K562 (cell line): ENCODE measurements at regions not wholly inside any gene's neighbourhood (a gene's known extent, or its start where the extent isn't known, plus 50 kb on each side); places are given as distances from the start of the nearest gene placed in this dataset.

Experiments used
- CBX3 ChIP-seq, 2 experiments: IDR thresholded peaks; 1 replicate in 1 of 2; 2 replicates in 1 of 2; pipeline ENCODE4 v1.6.1; 2012; ENCODE audit warnings: inconsistent platforms in 2 of 2, low read length in 2 of 2, borderline replicate concordance in 1 of 2, control low read depth in 1 of 2
- EP300 ChIP-seq: IDR thresholded peaks from 2 replicates; pipeline ENCODE4 v1.6.1; 2012; ENCODE audit warnings: low read length, improper control_type of control experiment
- GABPA ChIP-seq: fragments of 200-800 bp; sonication (Bioruptor generic); conservative IDR thresholded peaks from 2 replicates; pipeline ENCODE4 v1.6.1; 2016; ENCODE audit warnings: low read depth, missing genetic modification characterization, missing compliant biosample characterization
- JUN ChIP-seq, 2 experiments: sonication (generic) in 1 of 2; formaldehyde crosslinking in 1 of 2; IDR thresholded peaks; 2 replicates each; pipeline versions ENCODE4 v1.6.1 to v1.8.0; 2012 to 2022; ENCODE audit warnings: borderline replicate concordance in 2 of 2, mild to moderate bottlenecking in 2 of 2, improper control_type of control experiment in 1 of 2, low read depth in 1 of 2, low read length in 1 of 2, missing genetic modification reagents in 1 of 2
- KLF1 ChIP-seq: fragments of 450-650 bp; IDR thresholded peaks from 2 replicates; pipeline ENCODE4 v1.6.1; 2016; ENCODE audit warnings: missing genetic modification characterization, missing compliant biosample characterization
- LARP7 ChIP-seq: fragments of 450-650 bp; IDR thresholded peaks from 2 replicates; pipeline ENCODE4 v1.6.1; 2016
- MAFG ChIP-seq: fragments of 450-650 bp; conservative IDR thresholded peaks from 2 replicates; pipeline ENCODE4 v1.6.1; 2016; ENCODE audit warnings: missing genetic modification characterization, missing compliant biosample characterization
- NBN ChIP-seq: fragments of 450-650 bp; IDR thresholded peaks from 2 replicates; pipeline ENCODE4 v1.6.1; 2016; ENCODE audit warnings: low read depth, mild to moderate bottlenecking
- RFX7 ChIP-seq: fragments of 250-450 bp; sonication (Bioruptor Pico); IDR thresholded peaks from 2 replicates; pipeline ENCODE4 v1.5.1; 2021; ENCODE audit warnings: mild to moderate bottlenecking
- SAFB ChIP-seq: fragments of 200-400 bp; formaldehyde crosslinking; IDR thresholded peaks from 2 replicates; pipeline ENCODE4 v1.6.1; 2017; ENCODE audit warnings: low read depth, low read length, borderline replicate concordance
- SMARCA5 ChIP-seq: fragments of 450-650 bp; IDR thresholded peaks from 2 replicates; pipeline ENCODE4 v1.6.1; 2016
- SRSF3 ChIP-seq: fragments of 200-400 bp; formaldehyde crosslinking; IDR thresholded peaks from 2 replicates; pipeline ENCODE4 v1.6.1; 2016; ENCODE audit warnings: mild to moderate bottlenecking, low read length, moderate library complexity; ENCODE audit not compliant: insufficient read depth
- TBL1XR1 ChIP-seq, 2 experiments: IDR thresholded peaks; 2 replicates each; pipeline ENCODE4 v1.6.1; 2012; ENCODE audit warnings: improper control_type of control experiment in 2 of 2, low read length in 2 of 2, mild to moderate bottlenecking in 1 of 2
- TRIM24 ChIP-seq, 2 experiments: fragments of 450-650 bp; IDR thresholded peaks; 2 replicates each; pipeline ENCODE4 v1.6.1; 2016
- ZNF165 ChIP-seq: fragments of 250-450 bp; sonication (Bioruptor Pico); IDR thresholded peaks from 2 replicates; pipeline ENCODE4 v1.4.0; 2020; ENCODE audit warnings: borderline replicate concordance
- ZNF224 ChIP-seq: sonication (generic); formaldehyde crosslinking; IDR thresholded peaks from 2 replicates; pipeline ENCODE4 v1.8.0; 2022; ENCODE audit warnings: mild to moderate bottlenecking, missing genetic modification reagents
- ZNF263 ChIP-seq: sonication (generic); formaldehyde crosslinking; IDR thresholded peaks from 2 replicates; pipeline ENCODE4 v1.8.0; 2022; ENCODE audit warnings: mild to moderate bottlenecking, missing genetic modification reagents, borderline replicate concordance
- ZNF282 ChIP-seq: sonication (generic); formaldehyde crosslinking; IDR thresholded peaks from 2 replicates; pipeline ENCODE4 v1.8.1; 2023; ENCODE audit warnings: missing genetic modification reagents
- ZSCAN32 ChIP-seq: fragments of 450-650 bp; formaldehyde crosslinking; IDR thresholded peaks from 2 replicates; pipeline ENCODE4 v1.4.0; 2020; ENCODE audit warnings: mild to moderate bottlenecking, moderate library complexity
- TF ChIP-seq, protein P1 (sequence below): fragments of 250-450 bp; sonication (Bioruptor Pico); IDR thresholded peaks from 2 replicates; pipeline ENCODE4 v1.9.0; 2021; ENCODE audit warnings: mild to moderate bottlenecking, inconsistent platforms
- TF ChIP-seq, protein P2 (sequence below): fragments of 450-650 bp; IDR thresholded peaks from 2 replicates; pipeline ENCODE4 v1.6.1; 2017; ENCODE audit warnings: antibody characterized with exemption, mild to moderate bottlenecking
- TF ChIP-seq, protein P3 (sequence below): fragments of 250-450 bp; sonication (Bioruptor Pico); IDR thresholded peaks from 2 replicates; pipeline ENCODE4 v1.4.0; 2020; ENCODE audit warnings: borderline replicate concordance

DNA sequence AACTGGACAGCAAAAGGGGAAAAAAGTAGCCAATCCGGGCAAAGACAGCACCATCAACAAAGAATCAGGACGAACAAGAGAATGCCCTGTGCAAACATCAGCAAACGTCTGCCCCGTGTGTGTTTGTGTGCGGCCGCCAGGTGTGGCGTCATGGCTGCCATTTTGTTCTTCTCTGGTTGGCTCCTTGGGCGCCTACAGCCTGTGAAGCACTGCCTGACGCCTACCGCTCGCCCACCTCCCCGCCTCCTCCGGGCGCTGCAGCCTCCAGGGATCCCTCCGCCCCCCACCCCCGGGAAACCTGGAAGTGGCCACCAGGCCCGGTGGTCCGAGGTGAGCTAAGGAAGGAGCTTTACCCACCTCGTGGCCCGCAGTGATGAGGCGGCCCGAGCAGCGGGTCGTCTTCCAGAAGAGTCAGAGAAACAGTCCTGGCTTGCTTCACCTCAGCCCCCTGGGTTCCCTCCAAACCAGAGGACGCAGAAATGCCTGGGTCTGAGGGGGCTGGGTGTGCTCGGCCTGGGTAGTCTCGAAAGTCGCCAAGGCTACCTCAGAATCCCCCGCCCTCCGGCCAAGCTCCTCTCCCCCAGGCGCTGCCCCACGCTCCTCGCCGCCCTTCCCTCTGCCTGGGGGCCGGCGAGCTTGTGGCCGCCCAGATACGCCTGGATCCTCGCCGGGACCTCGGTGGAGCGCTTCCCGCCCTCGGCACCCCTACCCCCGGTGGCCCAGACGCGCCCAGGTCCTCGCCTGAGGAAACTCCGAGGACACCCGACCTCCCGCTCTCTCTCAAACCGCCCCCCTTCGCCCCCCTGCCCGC lies 61.8 kb upstream of the IL6 start (continued):
- no peak for TF ChIP-seq LARP7
- TF ChIP-seq SMARCA5 = no peak
- no peak for TF ChIP-seq ZNF165 (CRISPR knock-in tag)
- no peak for TF ChIP-seq SAFB
- TF ChIP-seq, protein P1, sequence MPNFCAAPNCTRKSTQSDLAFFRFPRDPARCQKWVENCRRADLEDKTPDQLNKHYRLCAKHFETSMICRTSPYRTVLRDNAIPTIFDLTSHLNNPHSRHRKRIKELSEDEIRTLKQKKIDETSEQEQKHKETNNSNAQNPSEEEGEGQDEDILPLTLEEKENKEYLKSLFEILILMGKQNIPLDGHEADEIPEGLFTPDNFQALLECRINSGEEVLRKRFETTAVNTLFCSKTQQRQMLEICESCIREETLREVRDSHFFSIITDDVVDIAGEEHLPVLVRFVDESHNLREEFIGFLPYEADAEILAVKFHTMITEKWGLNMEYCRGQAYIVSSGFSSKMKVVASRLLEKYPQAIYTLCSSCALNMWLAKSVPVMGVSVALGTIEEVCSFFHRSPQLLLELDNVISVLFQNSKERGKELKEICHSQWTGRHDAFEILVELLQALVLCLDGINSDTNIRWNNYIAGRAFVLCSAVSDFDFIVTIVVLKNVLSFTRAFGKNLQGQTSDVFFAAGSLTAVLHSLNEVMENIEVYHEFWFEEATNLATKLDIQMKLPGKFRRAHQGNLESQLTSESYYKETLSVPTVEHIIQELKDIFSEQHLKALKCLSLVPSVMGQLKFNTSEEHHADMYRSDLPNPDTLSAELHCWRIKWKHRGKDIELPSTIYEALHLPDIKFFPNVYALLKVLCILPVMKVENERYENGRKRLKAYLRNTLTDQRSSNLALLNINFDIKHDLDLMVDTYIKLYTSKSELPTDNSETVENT (CRISPR knock-in tag) = no peak
- no peak for TF ChIP-seq SRSF3
- no peak for TF ChIP-seq ZNF263
- TF ChIP-seq, protein P2, sequence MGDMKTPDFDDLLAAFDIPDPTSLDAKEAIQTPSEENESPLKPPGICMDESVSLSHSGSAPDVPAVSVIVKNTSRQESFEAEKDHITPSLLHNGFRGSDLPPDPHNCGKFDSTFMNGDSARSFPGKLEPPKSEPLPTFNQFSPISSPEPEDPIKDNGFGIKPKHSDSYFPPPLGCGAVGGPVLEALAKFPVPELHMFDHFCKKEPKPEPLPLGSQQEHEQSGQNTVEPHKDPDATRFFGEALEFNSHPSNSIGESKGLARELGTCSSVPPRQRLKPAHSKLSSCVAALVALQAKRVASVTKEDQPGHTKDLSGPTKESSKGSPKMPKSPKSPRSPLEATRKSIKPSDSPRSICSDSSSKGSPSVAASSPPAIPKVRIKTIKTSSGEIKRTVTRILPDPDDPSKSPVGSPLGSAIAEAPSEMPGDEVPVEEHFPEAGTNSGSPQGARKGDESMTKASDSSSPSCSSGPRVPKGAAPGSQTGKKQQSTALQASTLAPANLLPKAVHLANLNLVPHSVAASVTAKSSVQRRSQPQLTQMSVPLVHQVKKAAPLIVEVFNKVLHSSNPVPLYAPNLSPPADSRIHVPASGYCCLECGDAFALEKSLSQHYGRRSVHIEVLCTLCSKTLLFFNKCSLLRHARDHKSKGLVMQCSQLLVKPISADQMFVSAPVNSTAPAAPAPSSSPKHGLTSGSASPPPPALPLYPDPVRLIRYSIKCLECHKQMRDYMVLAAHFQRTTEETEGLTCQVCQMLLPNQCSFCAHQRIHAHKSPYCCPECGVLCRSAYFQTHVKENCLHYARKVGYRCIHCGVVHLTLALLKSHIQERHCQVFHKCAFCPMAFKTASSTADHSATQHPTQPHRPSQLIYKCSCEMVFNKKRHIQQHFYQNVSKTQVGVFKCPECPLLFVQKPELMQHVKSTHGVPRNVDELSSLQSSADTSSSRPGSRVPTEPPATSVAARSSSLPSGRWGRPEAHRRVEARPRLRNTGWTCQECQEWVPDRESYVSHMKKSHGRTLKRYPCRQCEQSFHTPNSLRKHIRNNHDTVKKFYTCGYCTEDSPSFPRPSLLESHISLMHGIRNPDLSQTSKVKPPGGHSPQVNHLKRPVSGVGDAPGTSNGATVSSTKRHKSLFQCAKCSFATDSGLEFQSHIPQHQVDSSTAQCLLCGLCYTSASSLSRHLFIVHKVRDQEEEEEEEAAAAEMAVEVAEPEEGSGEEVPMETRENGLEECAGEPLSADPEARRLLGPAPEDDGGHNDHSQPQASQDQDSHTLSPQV = peak; percentile 78
- TF ChIP-seq, protein P3, sequence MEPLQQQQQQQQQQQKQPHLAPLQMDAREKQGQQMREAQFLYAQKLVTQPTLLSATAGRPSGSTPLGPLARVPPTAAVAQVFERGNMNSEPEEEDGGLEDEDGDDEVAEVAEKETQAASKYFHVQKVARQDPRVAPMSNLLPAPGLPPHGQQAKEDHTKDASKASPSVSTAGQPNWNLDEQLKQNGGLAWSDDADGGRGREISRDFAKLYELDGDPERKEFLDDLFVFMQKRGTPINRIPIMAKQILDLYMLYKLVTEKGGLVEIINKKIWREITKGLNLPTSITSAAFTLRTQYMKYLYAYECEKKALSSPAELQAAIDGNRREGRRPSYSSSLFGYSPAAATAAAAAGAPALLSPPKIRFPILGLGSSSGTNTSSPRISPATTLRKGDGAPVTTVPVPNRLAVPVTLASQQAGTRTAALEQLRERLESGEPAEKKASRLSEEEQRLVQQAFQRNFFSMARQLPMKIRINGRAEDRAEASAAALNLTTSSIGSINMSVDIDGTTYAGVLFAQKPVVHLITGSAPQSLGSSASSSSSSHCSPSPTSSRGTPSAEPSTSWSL (CRISPR knock-in tag) = no peak
- TF ChIP-seq MAFG = no peak
- no peak for TF ChIP-seq GABPA
- no peak for TF ChIP-seq EP300
- TF ChIP-seq RFX7 (CRISPR knock-in tag) = no peak
- no peak for TF ChIP-seq ZNF282 (CRISPR knock-in tag)
- TF ChIP-seq CBX3 (IDR thresholded peaks at IDR 0.05; ENCODE audit: borderline replicate concordance in 1 of 2, low read length in 2 of 2) = no peak
- TF ChIP-seq TRIM24 (IDR thresholded peaks at IDR 0.05) = no peak
- no peak for TF ChIP-seq NBN
- no peak for TF ChIP-seq JUN (IDR thresholded peaks at IDR 0.05; ENCODE audit: borderline replicate concordance, low read depth, low read length)
- no peak for TF ChIP-seq JUN (CRISPR knock-in tag; IDR thresholded peaks at IDR 0.05; ENCODE audit: borderline replicate concordance)
- TF ChIP-seq ZSCAN32 = no peak
- TF ChIP-seq KLF1 (tag) = no peak
- no peak for TF ChIP-seq ZNF224 (CRISPR knock-in tag)
- TF ChIP-seq TBL1XR1 (IDR thresholded peaks at IDR 0.05; ENCODE audit: low read length in 2 of 2) = no peak
